ENCODE measurements at regions not wholly inside any gene's neighbourhood (a gene's known extent, or its start where the extent isn't known, plus 50 kb on each side); places are given as distances from the start of the nearest gene placed in this dataset.

- H3K27ac ChIP-seq = no peak overlapping the region
- TF ChIP-seq ZFX (IDR thresholded peaks at IDR 0.05; ENCODE audit: borderline replicate concordance) = no peak
- TF ChIP-seq, protein P1, sequence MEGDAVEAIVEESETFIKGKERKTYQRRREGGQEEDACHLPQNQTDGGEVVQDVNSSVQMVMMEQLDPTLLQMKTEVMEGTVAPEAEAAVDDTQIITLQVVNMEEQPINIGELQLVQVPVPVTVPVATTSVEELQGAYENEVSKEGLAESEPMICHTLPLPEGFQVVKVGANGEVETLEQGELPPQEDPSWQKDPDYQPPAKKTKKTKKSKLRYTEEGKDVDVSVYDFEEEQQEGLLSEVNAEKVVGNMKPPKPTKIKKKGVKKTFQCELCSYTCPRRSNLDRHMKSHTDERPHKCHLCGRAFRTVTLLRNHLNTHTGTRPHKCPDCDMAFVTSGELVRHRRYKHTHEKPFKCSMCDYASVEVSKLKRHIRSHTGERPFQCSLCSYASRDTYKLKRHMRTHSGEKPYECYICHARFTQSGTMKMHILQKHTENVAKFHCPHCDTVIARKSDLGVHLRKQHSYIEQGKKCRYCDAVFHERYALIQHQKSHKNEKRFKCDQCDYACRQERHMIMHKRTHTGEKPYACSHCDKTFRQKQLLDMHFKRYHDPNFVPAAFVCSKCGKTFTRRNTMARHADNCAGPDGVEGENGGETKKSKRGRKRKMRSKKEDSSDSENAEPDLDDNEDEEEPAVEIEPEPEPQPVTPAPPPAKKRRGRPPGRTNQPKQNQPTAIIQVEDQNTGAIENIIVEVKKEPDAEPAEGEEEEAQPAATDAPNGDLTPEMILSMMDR (IDR thresholded peaks at IDR 0.05) = no peak
Observed at GRCh38 chr22:48310740-48311139, 1516.9 kb downstream of the BRD1 start.

GRCh38 chr22:48310289-48310688 is 1517.4 kb downstream of the BRD1 start:
- TF ChIP-seq, protein P1 (IDR thresholded peaks at IDR 0.05) = no peak
- TF ChIP-seq ZFX (IDR thresholded peaks at IDR 0.05; ENCODE audit: borderline replicate concordance) = no peak
- H3K27ac ChIP-seq = no peak overlapping the region

DNA sequence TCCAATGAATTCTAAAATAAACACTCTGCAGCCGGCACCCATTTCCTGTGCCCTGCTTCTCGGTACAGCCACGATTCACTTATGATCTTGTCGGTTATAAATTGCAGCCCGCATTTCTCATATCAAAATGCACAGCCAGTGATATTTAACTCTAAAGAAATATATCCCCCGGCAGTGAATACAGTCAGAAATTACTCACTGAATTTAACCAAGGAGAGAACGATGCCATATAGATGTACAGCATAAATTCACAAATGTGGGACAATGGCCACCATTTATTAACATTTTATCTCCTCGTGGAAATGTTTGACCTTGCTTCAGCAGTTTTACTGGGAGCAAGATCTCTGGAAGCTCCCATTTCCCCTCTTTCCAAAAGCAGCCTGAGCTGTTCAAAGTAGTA is 1517.8 kb downstream of the BRD1 start:
- TF ChIP-seq, protein P1 (IDR thresholded peaks at IDR 0.05) = no peak
- TF ChIP-seq ZFX (IDR thresholded peaks at IDR 0.05; ENCODE audit: borderline replicate concordance) = no peak
- H3K27ac ChIP-seq = no peak overlapping the region

DNA sequence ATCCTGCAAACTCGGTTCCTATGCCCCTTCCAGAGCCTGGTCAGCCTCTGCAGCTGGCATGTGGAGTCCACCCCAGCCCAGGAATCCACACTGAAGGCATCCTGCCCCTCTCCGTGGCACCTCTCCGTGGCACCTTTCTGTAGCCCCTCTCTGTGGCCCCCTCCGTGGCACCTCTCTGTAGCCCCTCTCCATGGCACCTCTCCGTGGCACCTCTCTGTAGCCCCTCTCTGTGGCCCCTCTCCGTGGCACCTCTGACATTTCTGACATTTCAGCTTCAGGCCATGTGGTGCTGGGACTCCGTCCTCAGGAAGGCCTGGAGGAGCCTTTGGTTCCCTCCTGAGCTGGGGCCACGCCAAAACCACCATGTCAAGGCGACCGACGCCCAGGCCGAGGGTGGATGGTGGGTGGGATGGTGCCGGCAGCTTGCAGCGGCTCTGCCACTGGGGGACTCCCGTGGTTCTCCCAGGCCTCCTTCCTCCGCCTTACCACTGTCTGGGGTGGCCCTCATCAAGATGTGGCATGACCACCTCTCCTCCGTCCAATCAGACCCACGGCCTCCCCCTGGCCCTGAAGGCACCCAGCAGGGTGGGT is 1518.5 kb downstream of the BRD1 start:
- no peak for TF ChIP-seq ZFX (IDR thresholded peaks at IDR 0.05; ENCODE audit: borderline replicate concordance)
- TF ChIP-seq, protein P1 (IDR thresholded peaks at IDR 0.05) = no peak

DNA sequence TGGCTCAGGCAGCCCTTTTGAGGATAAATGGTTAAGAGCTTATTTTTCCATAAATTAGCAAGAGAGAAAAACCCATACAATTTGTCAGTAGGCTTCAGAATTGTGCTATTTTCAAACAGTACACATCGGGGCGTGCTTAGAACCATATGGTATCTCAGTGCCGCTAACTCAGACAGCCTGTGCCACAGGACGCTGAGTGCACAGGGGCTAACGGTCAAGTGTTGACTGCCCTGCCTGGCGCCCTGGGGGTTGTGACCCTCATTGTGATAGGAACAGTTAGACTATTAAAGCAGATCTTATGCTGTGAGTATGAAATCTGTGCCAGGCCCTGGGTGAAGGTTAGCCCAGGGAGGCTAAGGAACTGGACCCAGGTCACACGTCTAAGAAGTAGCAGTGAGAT is 1519.7 kb downstream of the BRD1 start:
- H3K27ac ChIP-seq = no peak overlapping the region
- TF ChIP-seq, protein P1 (IDR thresholded peaks at IDR 0.05) = no peak
- no peak for TF ChIP-seq ZFX (IDR thresholded peaks at IDR 0.05; ENCODE audit: borderline replicate concordance)

More for the DNA sequence above, 1518.5 kb downstream of the BRD1 start:
- H3K27ac ChIP-seq = no peak overlapping the region

- no peak overlapping the region for H3K27ac ChIP-seq
- TF ChIP-seq, protein P1 (IDR thresholded peaks at IDR 0.05) = no peak
- TF ChIP-seq ZFX (IDR thresholded peaks at IDR 0.05; ENCODE audit: borderline replicate concordance) = no peak
Observed at GRCh38 chr22:48306785-48307510, 1520.7 kb downstream of the BRD1 start.

GRCh38 chr22:48306284-48306683 is 1521.4 kb downstream of the BRD1 start:
- no peak for TF ChIP-seq ZFX (IDR thresholded peaks at IDR 0.05; ENCODE audit: borderline replicate concordance)
- TF ChIP-seq, protein P1 (IDR thresholded peaks at IDR 0.05) = no peak
- H3K27ac ChIP-seq = no peak overlapping the region
